ENCODE measurements at regions not wholly inside any gene's neighbourhood (a gene's known extent, or its start where the extent isn't known, plus 50 kb on each side); places are given as distances from the start of the nearest gene placed in this dataset.

- no peak for DNase-seq
Observed at GRCh38 chr12:43004908-43005307, 415.4 kb upstream of the PRICKLE1 start.

DNA sequence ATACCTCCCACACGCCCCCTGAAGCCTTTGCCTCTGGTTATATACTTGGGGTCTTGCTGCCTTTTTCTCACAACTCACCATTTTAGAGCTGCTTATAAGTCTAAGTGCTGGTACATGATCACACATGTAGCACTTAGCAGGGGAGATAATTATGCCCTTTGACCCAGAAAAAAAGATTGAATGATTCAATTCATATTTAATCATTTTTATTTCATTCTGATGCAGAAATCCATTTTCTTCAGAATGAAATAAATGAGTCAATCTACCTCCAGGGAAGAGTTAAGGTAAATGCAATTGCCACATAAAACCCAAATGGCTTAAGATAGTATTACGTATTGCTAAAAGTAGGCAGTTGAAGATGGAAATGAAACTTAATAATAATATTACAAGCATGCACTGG is 414.6 kb upstream of the PRICKLE1 start:
- no peak for DNase-seq

GRCh38 chr12:42996869-42997431 is 407.4 kb upstream of the PRICKLE1 start:
- DNase-seq: no peak

- DNase-seq: no peak
Observed at GRCh38 chr12:42992826-42993225, 403.3 kb upstream of the PRICKLE1 start.

DNA sequence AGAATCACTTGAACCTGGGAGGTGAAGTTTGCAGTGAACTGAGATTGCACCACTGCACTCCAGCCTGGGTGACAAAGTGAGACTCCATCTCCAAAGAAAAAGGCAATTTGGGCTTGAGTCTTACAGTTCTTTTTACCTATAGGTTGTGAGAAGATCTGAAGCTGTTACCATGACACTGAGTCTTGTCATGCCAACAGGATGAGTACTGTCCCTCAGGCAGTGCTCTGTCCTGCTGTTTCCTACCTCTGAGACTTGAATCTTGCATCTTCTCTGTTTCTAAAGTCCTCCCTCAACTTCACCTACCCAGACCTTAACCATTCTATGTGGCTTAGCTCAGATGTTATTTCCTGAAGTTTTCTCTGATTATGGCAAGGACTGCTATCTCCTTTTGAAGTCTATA is 400.8 kb upstream of the PRICKLE1 start:
- no peak for DNase-seq

DNA sequence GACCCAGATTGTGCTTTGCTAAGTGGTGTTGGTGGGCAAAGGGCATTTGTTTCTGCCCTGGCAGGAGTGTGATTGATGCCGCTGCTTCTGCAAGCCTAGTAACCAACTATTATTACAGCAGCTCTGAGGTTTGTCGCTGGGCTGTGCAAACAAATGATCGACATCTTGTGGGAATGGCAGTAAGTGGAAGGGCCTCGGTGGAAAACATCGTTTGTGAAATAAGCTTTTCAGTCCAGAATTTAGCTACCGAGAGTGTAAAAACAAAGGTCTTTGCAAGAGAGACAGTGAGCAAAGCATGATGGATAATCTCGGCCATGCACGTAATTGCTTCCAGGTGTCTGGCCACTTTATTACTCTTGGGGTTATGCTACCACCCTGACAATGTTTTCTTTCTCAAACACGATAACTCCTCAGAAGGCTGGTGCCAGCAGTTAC is 397.7 kb upstream of the PRICKLE1 start:
- no peak for DNase-seq

DNA sequence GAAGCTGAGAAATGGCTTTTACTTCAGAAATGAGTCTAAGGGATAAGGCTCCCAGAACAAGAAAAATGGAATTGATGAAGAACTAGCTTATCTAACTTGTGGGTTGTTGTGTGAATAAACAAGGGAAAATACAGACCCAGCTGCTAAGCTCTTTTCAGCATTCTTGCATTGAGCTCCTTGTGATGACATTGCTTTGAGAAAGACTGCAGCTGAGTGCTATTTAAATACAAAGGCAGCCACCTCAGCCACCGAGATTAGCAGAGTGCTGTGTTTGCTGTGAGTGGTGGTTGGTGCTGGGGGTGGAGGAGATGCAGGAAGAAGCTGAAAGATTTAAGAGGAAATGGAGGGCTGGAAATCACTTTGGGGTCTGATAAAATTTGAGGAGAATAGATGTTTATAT is 396.0 kb upstream of the PRICKLE1 start:
- DNase-seq: no peak

GRCh38 chr12:42982828-42983227 is 393.3 kb upstream of the PRICKLE1 start:
- no peak for DNase-seq

GRCh38 chr12:42981379-42981778 is 391.8 kb upstream of the PRICKLE1 start:
- DNase-seq: no peak

- no peak for DNase-seq
Observed at GRCh38 chr12:42980441-42980840, 390.9 kb upstream of the PRICKLE1 start.

GRCh38 chr12:42979746-42980145 is 390.2 kb upstream of the PRICKLE1 start:
- DNase-seq: no peak

DNA sequence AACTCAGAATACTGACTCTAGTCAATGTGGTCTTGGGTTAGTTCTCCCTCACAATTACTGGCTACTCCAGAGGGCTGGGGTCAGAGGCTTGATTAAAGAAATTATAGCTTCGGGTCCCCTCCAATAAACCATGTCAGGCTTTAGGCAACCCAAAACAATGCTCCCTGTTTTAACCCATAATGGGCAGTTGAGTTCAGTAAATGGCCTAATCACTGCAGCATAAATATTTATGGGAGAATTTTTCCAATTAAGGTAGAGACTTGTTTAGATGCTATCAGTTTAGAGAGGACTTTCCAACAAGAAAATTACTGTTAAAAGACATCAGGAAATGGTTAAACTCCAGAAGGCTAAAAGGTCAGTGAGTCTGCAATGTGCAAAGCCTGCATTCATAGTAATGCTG is 389.2 kb upstream of the PRICKLE1 start:
- no peak for DNase-seq

GRCh38 chr12:42977451-42978230 is 388.1 kb upstream of the PRICKLE1 start:
- no peak for DNase-seq

GRCh38 chr12:42976620-42977019 is 387.1 kb upstream of the PRICKLE1 start:
- no peak for DNase-seq

DNA sequence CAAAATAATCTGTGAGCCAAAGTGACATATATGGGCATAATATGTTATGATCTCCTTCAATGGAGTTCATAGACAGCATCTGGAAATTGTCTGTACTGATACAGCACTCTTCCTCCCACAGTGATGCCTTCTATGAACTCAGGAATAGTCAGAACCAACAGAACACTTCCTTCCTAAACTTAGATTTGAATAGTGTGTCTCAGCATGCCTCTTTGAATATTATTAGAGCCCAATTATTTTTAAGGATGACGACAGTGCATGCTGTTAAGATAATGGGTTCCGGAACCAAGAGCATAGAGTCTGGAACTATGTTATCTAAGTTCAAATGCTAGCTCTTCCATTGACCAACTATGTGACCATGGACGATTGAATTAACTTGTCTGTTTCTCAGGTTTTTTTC is 386.6 kb upstream of the PRICKLE1 start:
- no peak for DNase-seq

DNA sequence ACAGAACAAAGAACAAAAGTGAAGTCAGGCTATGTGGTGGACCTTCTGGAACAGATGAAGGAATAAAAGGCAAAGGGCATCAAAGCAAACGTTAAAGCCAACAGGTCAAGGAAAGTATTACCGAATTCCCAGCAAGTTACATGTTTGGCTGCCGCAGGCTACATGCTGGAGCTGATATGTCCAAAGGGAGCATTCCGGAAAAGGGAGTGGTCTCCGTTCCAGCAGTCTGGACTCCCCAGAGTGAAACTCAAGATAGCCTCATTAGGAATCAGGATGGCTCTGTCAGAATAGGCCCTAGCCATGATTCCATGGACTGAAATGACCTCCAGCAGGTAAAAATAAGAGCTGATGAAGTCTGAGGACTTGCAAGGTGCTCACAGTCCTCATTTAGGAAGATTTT is 379.8 kb upstream of the PRICKLE1 start:
- DNase-seq: no peak

DNA sequence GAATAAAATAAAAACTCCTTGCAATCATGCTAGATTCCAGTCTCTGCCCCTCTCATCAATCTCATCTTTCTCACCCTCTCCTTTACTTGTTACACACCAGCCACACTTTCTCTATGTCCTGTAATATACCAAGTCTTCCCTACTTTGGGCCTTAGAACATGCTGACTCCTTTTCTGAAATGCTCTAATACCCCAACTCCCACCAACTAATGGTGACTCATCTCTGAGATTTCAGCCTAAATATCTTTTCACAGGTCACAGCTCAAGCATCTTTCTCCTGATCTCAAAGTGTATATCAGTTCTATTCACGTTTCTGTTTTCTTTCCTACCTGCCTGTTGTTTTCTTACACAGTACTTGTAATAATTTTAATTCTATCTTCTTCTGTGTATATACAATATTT is 378.9 kb upstream of the PRICKLE1 start:
- no peak for DNase-seq

DNA sequence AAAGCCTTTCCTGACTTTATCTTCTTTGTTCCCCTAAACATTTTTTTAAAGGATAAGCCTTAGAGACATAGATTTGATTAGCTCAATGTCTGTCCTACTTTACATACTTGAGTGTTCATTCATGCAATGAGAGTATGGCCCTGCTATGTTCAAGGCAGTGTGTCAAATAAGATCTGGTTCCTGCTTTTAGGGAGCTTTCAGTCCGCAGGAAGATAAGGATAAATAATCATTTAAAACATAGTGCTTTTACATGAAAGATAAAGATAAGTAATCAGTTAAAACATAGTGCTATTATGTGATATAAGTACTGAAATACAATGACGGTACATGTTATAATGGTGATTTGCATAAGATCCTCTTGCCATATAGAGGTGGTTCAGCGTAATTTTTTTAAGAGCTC is 378.3 kb upstream of the PRICKLE1 start:
- DNase-seq: no peak

DNA sequence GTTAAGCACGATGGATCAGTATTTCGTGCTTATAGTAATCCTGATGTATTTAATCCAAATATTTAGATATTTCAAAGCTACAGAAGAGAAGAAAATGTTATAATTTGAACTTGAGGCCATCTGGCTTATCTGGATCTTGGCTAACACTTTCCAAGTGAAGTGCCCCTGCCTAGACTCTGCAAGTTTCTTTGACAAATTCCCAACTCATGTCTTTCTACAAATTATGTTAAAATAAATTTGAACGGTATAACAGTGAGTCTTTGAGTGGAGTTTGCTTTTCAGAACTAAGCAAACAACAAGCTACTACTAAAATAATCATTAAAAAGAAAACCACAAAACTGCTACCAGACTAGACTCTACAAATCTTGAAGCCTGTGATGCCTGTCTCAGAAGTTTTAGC is 374.4 kb upstream of the PRICKLE1 start:
- no peak for DNase-seq

DNA sequence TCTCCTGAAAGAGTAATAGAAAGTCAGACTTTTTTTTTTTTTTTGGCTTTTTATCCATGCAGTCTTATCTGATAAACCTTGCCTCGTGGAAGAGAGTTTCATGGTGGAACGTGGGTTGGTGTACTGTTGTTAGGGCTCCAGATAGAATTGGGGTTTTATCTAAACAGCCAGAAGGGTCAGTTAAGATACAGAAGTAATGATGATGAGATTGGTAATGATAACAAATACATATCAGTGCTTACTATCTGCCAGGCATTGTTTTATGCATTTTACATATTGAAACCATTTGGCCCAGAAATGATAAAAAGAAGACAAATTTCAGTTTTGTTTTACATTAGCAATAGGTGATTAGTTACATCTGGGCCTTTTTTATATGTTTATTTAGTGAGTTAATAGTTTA is 372.8 kb upstream of the PRICKLE1 start:
- DNase-seq: no peak

- DNase-seq: no peak
Observed at GRCh38 chr12:42961395-42961794, 371.8 kb upstream of the PRICKLE1 start.

GRCh38 chr12:42960087-42960527 is 370.6 kb upstream of the PRICKLE1 start:
- no peak for DNase-seq

DNA sequence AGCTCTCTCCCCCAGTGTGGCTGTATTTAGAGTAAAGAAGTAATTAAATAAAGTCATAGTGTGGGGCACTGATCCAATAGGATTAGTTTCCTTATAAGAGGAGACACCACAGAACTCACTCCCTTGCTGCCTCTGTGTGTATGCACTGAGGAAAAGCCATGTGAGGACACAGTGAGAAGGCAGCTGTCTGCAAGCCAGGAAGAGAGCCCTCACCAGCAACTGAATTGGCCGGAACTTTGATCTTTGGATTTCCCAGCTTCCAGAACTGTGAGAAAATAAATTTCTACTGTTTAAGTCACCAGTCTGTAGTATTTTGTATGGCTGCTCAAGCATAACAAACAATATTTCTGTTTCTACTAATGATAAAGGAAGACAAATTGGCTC is 368.7 kb upstream of the PRICKLE1 start:
- DNase-seq: no peak

DNA sequence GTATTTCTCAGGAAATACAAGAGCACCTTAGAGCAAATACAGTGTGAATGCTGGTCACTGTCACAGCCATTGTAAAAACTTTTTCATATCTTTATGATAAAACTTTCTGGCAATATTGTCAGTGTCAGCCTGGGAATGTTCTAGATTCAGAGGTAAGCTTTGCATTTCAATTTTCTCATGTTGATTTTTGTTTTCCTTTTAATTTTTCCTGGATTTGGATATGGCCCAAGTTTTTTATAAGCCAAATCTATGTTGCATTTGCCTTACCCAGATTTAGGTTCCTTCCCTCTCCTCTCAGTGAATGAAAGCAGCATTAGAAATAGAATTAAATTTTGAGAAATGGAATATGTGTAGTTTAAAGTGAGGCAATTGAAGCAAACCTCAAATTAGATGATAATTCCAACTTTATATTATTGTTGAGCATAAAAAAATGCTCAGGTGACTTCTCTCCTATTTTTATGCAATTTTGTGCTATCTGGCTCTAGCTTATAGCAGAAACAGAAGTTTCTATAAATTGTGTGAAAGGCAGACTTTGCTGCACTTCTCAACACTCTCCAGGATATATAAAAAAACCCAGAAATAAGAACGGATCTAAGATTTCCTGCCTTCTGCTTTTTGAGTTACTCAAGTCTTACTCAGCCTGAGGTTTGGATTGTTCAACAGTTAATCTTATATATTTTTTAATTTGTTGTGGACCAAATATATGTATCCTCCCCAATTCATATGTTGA is 368.2 kb upstream of the PRICKLE1 start:
- no peak for DNase-seq

Measured in hematopoietic multipotent progenitor cell treated with erythropoietin and hydrocortisone succinate and interleukin-3 and kit ligand, for 8 days (in vitro differentiated cells).